ACC112 (cell line): ENCODE measurements at regions not wholly inside any gene's neighbourhood (a gene's known extent, or its start where the extent isn't known, plus 50 kb on each side); places are given as distances from the start of the nearest gene placed in this dataset.
"Not testable (repeated sequence)": the region's sequence is repeated elsewhere in the genome, so short reads cannot be mapped to it uniquely, and the experiment has no call there.

Experiments
- H2AFZ ChIP-seq: fragments of 200-600 bp; sonication (generic); one replicate; pipeline ENCODE4 v1.6.0; 2017; ENCODE audit warnings: antibody characterized with exemption, low read length; ENCODE audit not compliant: unreplicated experiment
- H3K27ac ChIP-seq: fragments of 200-600 bp; sonication (generic); 2 replicates; pipeline ENCODE4 v1.5.1; 2014; ENCODE audit warnings: low read depth, mild to moderate bottlenecking, antibody characterized with exemption, low read length, moderate library complexity
- H3K27me3 ChIP-seq: fragments of 200-600 bp; sonication (generic); 2 replicates; pipeline ENCODE4 v1.6.1; 2014; ENCODE audit warnings: mild to moderate bottlenecking, antibody characterized with exemption, low read length, moderate library complexity, mixed read lengths; ENCODE audit not compliant: insufficient read depth
- H3K36me3 ChIP-seq: fragments of 200-600 bp; sonication (generic); 2 replicates; pipeline ENCODE4 v1.6.1; 2016; ENCODE audit warnings: mild to moderate bottlenecking, antibody characterized with exemption, low read length, moderate library complexity, mixed read lengths; ENCODE audit not compliant: insufficient read depth
- H3K4me1 ChIP-seq: fragments of 200-600 bp; sonication (generic); one replicate; pipeline ENCODE4 v1.6.1; 2016; ENCODE audit warnings: low read length, mixed read lengths; ENCODE audit not compliant: insufficient read depth, unreplicated experiment, control insufficient read depth
- H3K4me3 ChIP-seq: fragments of 200-600 bp; sonication (generic); 2 replicates; pipeline ENCODE4 v1.5.1; 2014; ENCODE audit warnings: mild to moderate bottlenecking, low read depth, low read length
- H3K79me2 ChIP-seq: fragments of 200-600 bp; sonication (generic); one replicate; pipeline ENCODE4 v1.6.0; 2016; ENCODE audit warnings: low read length; ENCODE audit not compliant: control insufficient read depth, unreplicated experiment, insufficient read depth

GRCh38 chr9:106218427-106218826 is 524.1 kb downstream of the TMEM38B start:
- H3K36me3 ChIP-seq, result no peaks in the 10 kb centered on the region
- H3K27me3 ChIP-seq, result no peaks in the 10 kb centered on the region
- no peak overlapping the region for H3K4me3 ChIP-seq
- H3K79me2 ChIP-seq, result no peaks in the 10 kb centered on the region
- H3K27ac ChIP-seq, result no peak overlapping the region
- H3K4me1 ChIP-seq, result no peaks in the 10 kb centered on the region
- H2AFZ ChIP-seq, result no peak overlapping the region

- H3K27me3 ChIP-seq, result no peaks in the 10 kb centered on the region
These were observed 524.5 kb downstream of the TMEM38B start for GRCh38 chr9:106218854-106219253.

GRCh38 chr9:106220415-106220814 is 526.1 kb downstream of the TMEM38B start:
- no peaks in the 10 kb centered on the region for H3K4me1 ChIP-seq
- no peak overlapping the region for H3K27ac ChIP-seq
- H3K4me3 ChIP-seq, result no peak overlapping the region
- H3K27me3 ChIP-seq, result no peaks in the 10 kb centered on the region
- no peaks in the 10 kb centered on the region for H3K36me3 ChIP-seq
- no peak overlapping the region for H2AFZ ChIP-seq
- no peaks in the 10 kb centered on the region for H3K79me2 ChIP-seq

More at GRCh38 chr9:106218854-106219253, 524.5 kb downstream of the TMEM38B start:
- Histone ChIP-seq H3K27ac (no peak overlapping the region), H3K79me2 (no peaks in the 10 kb centered on the region), H3K36me3 (no peaks in the 10 kb centered on the region), H2AFZ (no peak overlapping the region), H3K4me3 (no peak overlapping the region), H3K4me1 (no peaks in the 10 kb centered on the region)

GRCh38 chr9:106228861-106229260 is 534.5 kb downstream of the TMEM38B start:
- Histone ChIP-seq H3K27ac (no peak overlapping the region), H3K27me3 (no peaks in the 10 kb centered on the region), H3K36me3 (no peaks in the 10 kb centered on the region), H2AFZ (no peak overlapping the region), H3K4me3 (no peak overlapping the region), H3K4me1 (no peaks in the 10 kb centered on the region), H3K79me2 (no peaks in the 10 kb centered on the region)

- Histone ChIP-seq H3K4me1 (no peaks in the 10 kb centered on the region), H3K79me2 (no peaks in the 10 kb centered on the region), H3K36me3 (no peaks in the 10 kb centered on the region), H3K4me3 (no peak overlapping the region), H3K27me3 (no peaks in the 10 kb centered on the region), H2AFZ (no peak overlapping the region), H3K27ac (no peak overlapping the region)
These were observed 538.8 kb downstream of the TMEM38B start for GRCh38 chr9:106233116-106233515.

GRCh38 chr9:106260908-106261307 is 566.6 kb downstream of the TMEM38B start:
- H3K27me3 ChIP-seq, H3K79me2 ChIP-seq, H3K4me3 ChIP-seq, H3K27ac ChIP-seq, H3K36me3 ChIP-seq, H2AFZ ChIP-seq, H3K4me1 ChIP-seq: not testable (repeated sequence)

- no peak overlapping the region for H2AFZ ChIP-seq
- no peaks in the 10 kb centered on the region for H3K4me1 ChIP-seq
- H3K36me3 ChIP-seq, result no peaks in the 10 kb centered on the region
- H3K27me3 ChIP-seq, result no peaks in the 10 kb centered on the region
- no peaks in the 10 kb centered on the region for H3K79me2 ChIP-seq
- H3K4me3 ChIP-seq, result no peak overlapping the region
- no peak overlapping the region for H3K27ac ChIP-seq
These were observed 583.6 kb downstream of the TMEM38B start for GRCh38 chr9:106277966-106278365.

- Histone ChIP-seq H3K27ac (no peak overlapping the region), H3K79me2 (no peaks in the 10 kb centered on the region)
These were observed 579.2 kb upstream of the ZNF462 start for GRCh38 chr9:106283769-106284168.

GRCh38 chr9:106284296-106284695 is 578.7 kb upstream of the ZNF462 start:
- H3K79me2 ChIP-seq, result no peaks in the 10 kb centered on the region
- no peaks in the 10 kb centered on the region for H3K27me3 ChIP-seq
- H3K4me3 ChIP-seq, result no peak overlapping the region
- H3K27ac ChIP-seq, result no peak overlapping the region
- no peaks in the 10 kb centered on the region for H3K36me3 ChIP-seq
- no peak overlapping the region for H2AFZ ChIP-seq
- H3K4me1 ChIP-seq, result no peaks in the 10 kb centered on the region

More at GRCh38 chr9:106283769-106284168, 579.2 kb upstream of the ZNF462 start:
- Histone ChIP-seq H3K4me3 (no peak overlapping the region), H2AFZ (no peak overlapping the region), H3K27me3 (no peaks in the 10 kb centered on the region), H3K36me3 (no peaks in the 10 kb centered on the region), H3K4me1 (no peaks in the 10 kb centered on the region)

GRCh38 chr9:106286249-106286648 is 576.7 kb upstream of the ZNF462 start:
- no peak overlapping the region for H3K27ac ChIP-seq
- H3K27me3 ChIP-seq, result no peaks in the 10 kb centered on the region
- H3K36me3 ChIP-seq, result no peaks in the 10 kb centered on the region
- no peak overlapping the region for H3K4me3 ChIP-seq
- H3K79me2 ChIP-seq, result no peaks in the 10 kb centered on the region
- H2AFZ ChIP-seq, result no peak overlapping the region
- no peaks in the 10 kb centered on the region for H3K4me1 ChIP-seq

GRCh38 chr9:106287091-106287631 is 575.8 kb upstream of the ZNF462 start:
- H3K4me1 ChIP-seq, result no peaks in the 10 kb centered on the region
- H2AFZ ChIP-seq, result no peak overlapping the region
- H3K36me3 ChIP-seq, result no peaks in the 10 kb centered on the region
- H3K27me3 ChIP-seq, result no peaks in the 10 kb centered on the region
- no peaks in the 10 kb centered on the region for H3K79me2 ChIP-seq
- H3K4me3 ChIP-seq, result peak overlapping the region; percentile 48; the same call in 1 of the 2 replicates
- H3K27ac ChIP-seq, result no peak overlapping the region
